NCI-H510A treated with DMSO at 0.1 percent for 48 hours (cell line): ENCODE measurements at regions not wholly inside any gene's neighbourhood (a gene's known extent, or its start where the extent isn't known, plus 50 kb on each side); places are given as distances from the start of the nearest gene placed in this dataset.
"Not testable (repeated sequence)": the region's sequence is repeated elsewhere in the genome, so short reads cannot be mapped to it uniquely, and the experiment has no call there.

Experiments used
- DNase-seq: peaks from one replicate; lab custom pipeline; 2025; lab: John Stamatoyannopoulos, UW

GRCh38 chr10:23648618-23649017 lies 209.7 kb downstream of the OTUD1 start:
- no peak for DNase-seq

- DNase-seq, result no peak
These were observed 217.9 kb downstream of the OTUD1 start for GRCh38 chr10:23656735-23657134.

GRCh38 chr10:23657677-23658076 lies 218.8 kb downstream of the OTUD1 start:
- DNase-seq, result no peak

- not testable (repeated sequence) for DNase-seq
These were observed 233.0 kb downstream of the OTUD1 start for GRCh38 chr10:23671866-23672265.

GRCh38 chr10:23675585-23675984 lies 236.7 kb downstream of the OTUD1 start:
- no peak for DNase-seq

- no peak for DNase-seq
These were observed 237.4 kb downstream of the OTUD1 start for GRCh38 chr10:23676296-23676695.

GRCh38 chr10:23686722-23687121 lies 247.8 kb downstream of the OTUD1 start:
- no peak for DNase-seq

GRCh38 chr10:23692736-23693135 lies 253.9 kb downstream of the OTUD1 start:
- DNase-seq, result no peak

GRCh38 chr10:23693501-23693901 lies 254.6 kb downstream of the OTUD1 start:
- DNase-seq, result no peak

GRCh38 chr10:23693925-23694324 lies 255.1 kb downstream of the OTUD1 start:
- DNase-seq, result no peak

GRCh38 chr10:23694446-23694920 lies 255.6 kb downstream of the OTUD1 start:
- no peak for DNase-seq

GRCh38 chr10:23694921-23695824 lies 256.3 kb downstream of the OTUD1 start:
- no peak for DNase-seq

GRCh38 chr10:23695825-23696420 lies 257.0 kb downstream of the OTUD1 start:
- no peak for DNase-seq

- DNase-seq, result no peak
These were observed 257.6 kb downstream of the OTUD1 start for GRCh38 chr10:23696476-23696875.

GRCh38 chr10:23702977-23703414 lies 264.1 kb downstream of the OTUD1 start:
- DNase-seq, result peak; percentile 12

- DNase-seq, result no peak
These were observed 276.5 kb downstream of the OTUD1 start for GRCh38 chr10:23715363-23715762.

GRCh38 chr10:23717913-23718312 lies 279.0 kb downstream of the OTUD1 start:
- DNase-seq, result no peak

GRCh38 chr10:23718946-23719345 lies 280.1 kb downstream of the OTUD1 start:
- DNase-seq, result no peak

- DNase-seq, result no peak
These were observed 284.9 kb downstream of the OTUD1 start for GRCh38 chr10:23723796-23724195.

- DNase-seq, result no peak
These were observed 286.7 kb downstream of the OTUD1 start for GRCh38 chr10:23725548-23725947.

GRCh38 chr10:23742368-23742767 lies 303.5 kb downstream of the OTUD1 start:
- DNase-seq, result no peak

- no peak for DNase-seq
These were observed 303.9 kb downstream of the OTUD1 start for GRCh38 chr10:23742807-23743206.

- no peak for DNase-seq
These were observed 315.3 kb downstream of the OTUD1 start for GRCh38 chr10:23754179-23754578.
